LNCAP (cell line): ENCODE measurements at regions not wholly inside any gene's neighbourhood (a gene's known extent, or its start where the extent isn't known, plus 50 kb on each side); places are given as distances from the start of the nearest gene placed in this dataset.

Experiments used
- TF ChIP-seq, protein P1 (sequence below): fragments of 450-650 bp; IDR thresholded peaks from 2 replicates; pipeline ENCODE4 v1.5.1; 2017; ENCODE audit warnings: mild to moderate bottlenecking

DNA sequence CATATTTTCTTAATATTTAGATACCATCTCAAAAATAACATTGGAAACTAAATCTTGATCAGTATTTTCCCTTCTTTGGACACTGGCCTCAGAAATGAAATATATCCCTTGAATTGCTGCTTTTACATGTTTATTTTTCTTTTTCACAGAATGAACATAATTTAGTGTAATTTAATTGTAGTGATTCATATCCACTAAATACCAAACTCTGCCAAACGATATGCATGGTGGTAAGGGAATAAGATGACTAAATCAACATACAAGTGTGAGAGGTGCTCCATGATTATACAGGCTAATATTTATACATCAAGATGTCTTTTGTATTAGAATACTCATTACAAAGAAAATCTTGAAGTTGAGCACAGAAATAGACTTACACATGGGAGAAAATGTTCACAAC is 216.8 kb upstream of the PACRGL start:
- TF ChIP-seq, protein P1, sequence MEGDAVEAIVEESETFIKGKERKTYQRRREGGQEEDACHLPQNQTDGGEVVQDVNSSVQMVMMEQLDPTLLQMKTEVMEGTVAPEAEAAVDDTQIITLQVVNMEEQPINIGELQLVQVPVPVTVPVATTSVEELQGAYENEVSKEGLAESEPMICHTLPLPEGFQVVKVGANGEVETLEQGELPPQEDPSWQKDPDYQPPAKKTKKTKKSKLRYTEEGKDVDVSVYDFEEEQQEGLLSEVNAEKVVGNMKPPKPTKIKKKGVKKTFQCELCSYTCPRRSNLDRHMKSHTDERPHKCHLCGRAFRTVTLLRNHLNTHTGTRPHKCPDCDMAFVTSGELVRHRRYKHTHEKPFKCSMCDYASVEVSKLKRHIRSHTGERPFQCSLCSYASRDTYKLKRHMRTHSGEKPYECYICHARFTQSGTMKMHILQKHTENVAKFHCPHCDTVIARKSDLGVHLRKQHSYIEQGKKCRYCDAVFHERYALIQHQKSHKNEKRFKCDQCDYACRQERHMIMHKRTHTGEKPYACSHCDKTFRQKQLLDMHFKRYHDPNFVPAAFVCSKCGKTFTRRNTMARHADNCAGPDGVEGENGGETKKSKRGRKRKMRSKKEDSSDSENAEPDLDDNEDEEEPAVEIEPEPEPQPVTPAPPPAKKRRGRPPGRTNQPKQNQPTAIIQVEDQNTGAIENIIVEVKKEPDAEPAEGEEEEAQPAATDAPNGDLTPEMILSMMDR: no peak

DNA sequence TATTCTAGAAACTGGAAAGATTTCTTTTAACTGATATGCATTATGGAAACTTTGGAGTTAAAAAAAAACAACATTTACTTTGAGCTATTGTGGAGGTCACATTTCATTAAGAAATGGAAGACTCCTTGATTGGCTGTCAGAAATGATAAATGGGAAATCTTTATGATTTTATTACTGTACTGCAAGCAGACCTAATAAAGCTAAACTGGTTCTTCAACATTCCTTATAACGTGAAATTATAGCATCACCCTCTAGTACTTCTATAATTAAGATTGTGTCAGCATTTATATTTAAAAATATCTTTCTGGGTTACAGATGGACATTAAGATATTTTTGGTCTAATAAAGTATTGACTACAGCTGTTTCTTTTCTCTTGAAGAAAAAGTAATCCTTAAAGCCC is 213.8 kb upstream of the PACRGL start:
- TF ChIP-seq, protein P1: no peak

DNA sequence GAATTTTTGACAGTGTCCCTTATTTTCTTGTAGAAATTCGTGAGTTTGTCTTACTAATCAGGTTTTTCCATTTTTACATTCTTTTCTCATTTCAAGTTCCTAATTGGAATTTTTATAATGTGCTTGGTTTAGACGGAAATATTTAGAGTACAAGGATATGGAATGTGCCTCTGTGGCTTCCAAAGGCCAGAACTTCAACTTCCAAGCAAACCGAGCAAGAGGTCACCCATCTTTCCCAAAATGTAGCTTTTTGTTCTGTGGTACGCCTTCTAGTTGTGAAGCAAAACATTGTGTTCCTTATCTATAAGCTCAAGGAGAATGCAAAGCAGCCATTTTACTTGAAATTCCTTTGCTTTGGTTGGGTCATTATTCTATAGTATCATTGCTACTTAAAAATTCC is 212.8 kb upstream of the PACRGL start:
- TF ChIP-seq, protein P1: no peak

DNA sequence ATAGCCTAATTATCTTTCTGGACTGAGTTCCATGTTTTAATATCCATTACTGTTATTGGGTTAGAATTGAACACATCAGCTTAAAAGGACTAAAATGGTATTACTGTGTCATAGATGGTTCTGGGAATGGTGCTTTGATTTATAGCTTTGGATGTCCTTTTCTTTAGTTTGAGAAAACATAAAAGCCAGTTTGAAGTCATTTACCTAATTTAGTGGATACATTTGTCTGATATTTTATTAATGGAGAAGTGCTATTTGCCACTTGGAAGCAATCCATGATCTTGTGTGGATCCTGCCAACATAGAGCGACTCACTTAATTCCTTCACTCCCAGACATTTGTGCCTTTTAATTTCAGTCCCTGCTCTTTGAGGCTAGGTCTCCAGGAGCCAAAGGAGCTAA is 212.4 kb upstream of the PACRGL start:
- TF ChIP-seq, protein P1: no peak

DNA sequence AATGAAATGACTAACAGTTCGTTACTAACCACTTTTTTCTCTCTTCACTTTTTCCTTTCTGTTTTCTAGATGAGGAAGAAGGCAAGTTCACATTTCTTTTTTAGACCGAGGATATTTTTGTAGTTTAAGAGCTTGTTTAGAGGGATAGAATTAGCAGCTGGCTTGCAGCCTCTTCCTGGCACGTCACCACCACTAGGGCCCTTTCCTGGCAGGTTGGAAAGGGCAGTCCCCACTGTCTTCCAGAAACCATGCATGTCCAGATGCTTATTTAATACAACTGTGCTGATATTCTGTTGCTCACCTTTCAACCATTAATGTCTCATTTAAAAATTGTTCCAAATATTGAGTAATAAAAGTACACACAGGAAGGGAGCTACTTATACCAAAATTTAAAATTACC is 209.5 kb upstream of the PACRGL start:
- TF ChIP-seq, protein P1: 0 out of 2 replicates have a peak, but pooled peaks have one; percentile 4

DNA sequence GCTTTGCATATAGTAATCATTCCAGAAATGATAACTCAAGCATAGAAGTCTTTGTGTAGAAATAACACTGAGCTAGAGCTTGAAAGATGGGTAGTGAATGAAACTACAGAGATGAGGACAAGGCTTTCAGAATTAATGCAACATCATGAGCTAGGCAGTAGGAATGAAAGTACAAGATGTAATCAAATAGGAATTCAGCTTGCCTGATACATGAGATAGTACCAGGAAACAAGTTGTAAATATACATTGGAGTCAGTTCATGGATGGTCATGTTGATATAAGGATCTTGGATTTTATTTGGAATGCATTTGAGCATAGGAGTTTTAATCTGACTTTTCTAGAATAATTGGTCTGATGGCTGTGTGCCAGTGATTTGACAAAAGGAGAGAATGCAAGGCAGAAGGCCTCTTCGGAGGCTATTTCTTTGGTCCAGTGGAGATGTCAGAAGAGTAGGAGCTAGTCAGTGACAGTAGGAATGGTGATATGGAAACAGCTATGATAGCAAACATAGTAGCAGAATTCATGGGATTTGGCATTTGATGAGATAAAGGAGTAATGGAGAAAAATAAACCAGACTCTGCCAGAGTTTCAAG is 206.4 kb upstream of the PACRGL start:
- TF ChIP-seq, protein P1: no peak

DNA sequence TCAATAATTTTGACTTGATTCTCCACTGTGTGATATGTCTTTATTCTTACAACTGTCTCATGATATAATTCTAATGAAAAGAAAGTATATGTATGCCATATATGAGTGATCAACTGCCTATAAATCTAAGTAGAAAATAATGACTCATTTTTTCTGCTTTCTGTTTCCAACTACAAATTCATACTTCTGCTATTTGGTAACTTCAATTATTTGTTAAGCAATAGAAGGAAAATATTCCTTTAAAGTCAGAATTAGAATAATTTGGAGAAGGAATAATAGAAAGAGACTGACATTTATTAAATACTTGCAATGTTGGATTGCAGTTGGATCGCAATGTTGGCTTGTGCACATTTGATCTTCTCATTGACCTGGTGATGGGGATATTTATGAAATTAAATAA is 204.2 kb upstream of the PACRGL start:
- TF ChIP-seq, protein P1: no peak

DNA sequence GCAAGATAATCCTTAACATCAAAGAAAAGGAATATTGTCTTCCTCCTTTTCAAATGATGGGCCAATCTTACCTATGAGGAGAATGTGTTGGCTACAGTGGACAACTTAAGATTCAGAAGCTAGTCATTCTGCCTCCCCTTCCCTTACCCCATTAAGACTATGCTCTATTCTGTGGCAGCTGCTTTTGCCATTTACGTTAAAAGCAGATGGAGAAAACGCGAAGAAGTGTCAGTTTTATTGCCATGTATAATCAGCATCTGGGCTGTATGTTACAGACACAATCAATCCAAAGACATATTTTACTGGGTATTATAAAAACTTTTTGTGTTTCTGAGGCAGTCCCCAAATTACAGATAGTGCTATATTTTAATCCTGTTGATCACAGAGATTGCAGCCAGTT is 196.1 kb upstream of the PACRGL start:
- TF ChIP-seq, protein P1: no peak
